GM21717 (cell line): ENCODE measurements at regions not wholly inside any gene's neighbourhood (a gene's known extent, or its start where the extent isn't known, plus 50 kb on each side); places are given as distances from the start of the nearest gene placed in this dataset.
"Not testable (repeated sequence)": the region's sequence is repeated elsewhere in the genome, so short reads cannot be mapped to it uniquely, and the experiment has no call there.

ENCODE experiments used
- ATAC-seq: cut with Tn5 transposase; IDR thresholded peaks from one replicate; pipeline ENCODE4 v1.9.1; 2021; ENCODE audit warnings: mild to moderate bottlenecking, moderate library complexity; ENCODE audit not compliant: unreplicated experiment

- ATAC-seq, result no peak
These were observed 340.0 kb upstream of the NRG3 start for GRCh38 chr10:81534991-81535390.

GRCh38 chr10:81541517-81541916, 333.5 kb upstream of the NRG3 start:
- no peak for ATAC-seq

- no peak for ATAC-seq
These were observed 328.8 kb upstream of the NRG3 start for GRCh38 chr10:81546243-81546642.

GRCh38 chr10:81548160-81548559, 326.8 kb upstream of the NRG3 start:
- no peak for ATAC-seq

GRCh38 chr10:81564143-81564542, 310.9 kb upstream of the NRG3 start:
- ATAC-seq, result no peak

GRCh38 chr10:81569488-81569887, 305.5 kb upstream of the NRG3 start:
- no peak for ATAC-seq

- ATAC-seq, result no peak
These were observed 304.6 kb upstream of the NRG3 start for GRCh38 chr10:81570349-81570748.

GRCh38 chr10:81570878-81571794, 303.9 kb upstream of the NRG3 start:
- no peak for ATAC-seq

- ATAC-seq, result no peak
These were observed 300.0 kb upstream of the NRG3 start for GRCh38 chr10:81575036-81575435.

- ATAC-seq, result no peak
These were observed 298.7 kb upstream of the NRG3 start for GRCh38 chr10:81576336-81576735.

GRCh38 chr10:81594991-81595390, 280.0 kb upstream of the NRG3 start:
- ATAC-seq, result no peak

GRCh38 chr10:81600185-81600584, 274.8 kb upstream of the NRG3 start:
- no peak for ATAC-seq

- no peak for ATAC-seq
These were observed 271.8 kb upstream of the NRG3 start for GRCh38 chr10:81603106-81603620.

- not testable (repeated sequence) for ATAC-seq
These were observed 230.5 kb upstream of the NRG3 start for GRCh38 chr10:81644485-81644884.

GRCh38 chr10:81655986-81656385, 219.0 kb upstream of the NRG3 start:
- no peak for ATAC-seq

GRCh38 chr10:81662837-81663236, 212.2 kb upstream of the NRG3 start:
- ATAC-seq, result no peak

- ATAC-seq, result not testable (repeated sequence)
These were observed 210.2 kb upstream of the NRG3 start for GRCh38 chr10:81664800-81665199.

GRCh38 chr10:81674941-81675340, 200.1 kb upstream of the NRG3 start:
- no peak for ATAC-seq

GRCh38 chr10:81679291-81679690, 195.7 kb upstream of the NRG3 start:
- ATAC-seq, result no peak

GRCh38 chr10:81680359-81680758, 194.6 kb upstream of the NRG3 start:
- no peak for ATAC-seq

- no peak for ATAC-seq
These were observed 186.5 kb upstream of the NRG3 start for GRCh38 chr10:81688459-81688858.

GRCh38 chr10:81696609-81697388, 178.2 kb upstream of the NRG3 start:
- no peak for ATAC-seq
